HG02763 (cell line): ENCODE measurements at regions not wholly inside any gene's neighbourhood (a gene's known extent, or its start where the extent isn't known, plus 50 kb on each side); places are given as distances from the start of the nearest gene placed in this dataset.

Experiments used
- ATAC-seq: cut with Tn5 transposase; IDR thresholded peaks from one replicate; pipeline ENCODE4 v1.9.1; 2021; ENCODE audit warnings: mild to moderate bottlenecking, moderate library complexity; ENCODE audit not compliant: unreplicated experiment

DNA sequence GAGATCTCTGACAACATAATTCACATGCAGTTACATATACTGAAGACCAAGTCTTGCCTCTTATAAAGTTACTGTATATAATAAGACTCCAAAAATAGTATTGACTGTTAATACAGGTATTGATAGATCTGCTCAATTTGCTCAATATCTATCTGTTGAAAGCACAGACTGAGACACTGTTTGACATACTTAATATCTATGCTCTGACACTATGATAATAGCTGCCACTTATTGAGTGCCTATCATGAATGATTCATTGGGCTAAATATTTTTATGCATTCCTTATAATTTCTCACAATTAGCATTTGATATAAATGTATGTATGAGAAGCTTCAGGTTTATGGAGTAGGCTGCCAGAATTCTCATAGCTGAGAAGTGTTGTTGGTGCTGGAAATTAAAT lies 1600.9 kb upstream of the IGFBP7 start:
- ATAC-seq: no peak

DNA sequence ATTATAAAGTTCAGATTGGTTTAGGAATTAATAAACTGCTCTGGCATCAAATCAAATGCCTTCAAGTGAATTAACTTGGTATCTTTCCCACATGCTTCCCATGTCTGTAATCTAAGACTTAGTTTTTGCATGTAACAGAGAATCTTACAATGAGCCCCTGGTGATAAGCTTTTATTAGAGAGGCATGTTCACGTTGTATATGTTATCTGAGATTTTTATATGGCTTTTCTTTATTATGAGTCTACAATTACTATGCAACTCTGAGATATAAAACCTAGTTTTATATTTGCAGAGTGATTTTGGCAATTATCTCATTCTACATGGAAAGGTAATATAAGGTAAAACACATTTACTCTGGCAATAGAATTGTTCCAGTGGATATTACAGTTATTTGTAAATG lies 1578.4 kb upstream of the IGFBP7 start:
- ATAC-seq: no peak

- ATAC-seq: no peak
These were observed 1569.7 kb upstream of the IGFBP7 start for GRCh38 chr4:58679886-58680285.

- no peak for ATAC-seq
These were observed 1568.9 kb upstream of the IGFBP7 start for GRCh38 chr4:58679051-58679450.

GRCh38 chr4:58669783-58670182 lies 1559.6 kb upstream of the IGFBP7 start:
- ATAC-seq: no peak

DNA sequence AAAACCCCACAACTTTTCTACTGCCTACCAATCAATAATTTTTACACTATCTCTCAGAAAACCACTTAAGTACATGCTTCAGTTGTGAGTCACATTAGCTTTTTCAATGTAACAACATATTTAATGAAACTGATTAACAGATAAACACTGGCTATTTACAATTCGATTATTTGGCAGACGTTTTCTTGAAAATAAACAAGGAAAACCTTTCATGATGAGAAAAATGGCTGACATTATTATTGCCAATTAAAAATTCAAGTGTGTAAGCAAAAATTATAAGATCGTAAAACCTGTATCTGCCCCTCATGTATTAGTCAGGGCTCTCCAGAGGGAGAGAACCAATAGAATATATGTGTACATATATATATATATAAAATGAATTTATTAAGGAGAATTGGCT lies 1555.5 kb upstream of the IGFBP7 start:
- ATAC-seq: no peak

- ATAC-seq: no peak
These were observed 1548.5 kb upstream of the IGFBP7 start for GRCh38 chr4:58658701-58659100.

GRCh38 chr4:58653251-58653650 lies 1543.1 kb upstream of the IGFBP7 start:
- no peak for ATAC-seq

- ATAC-seq: no peak
These were observed 1539.0 kb upstream of the IGFBP7 start for GRCh38 chr4:58649226-58649625.

GRCh38 chr4:58646126-58646525 lies 1535.9 kb upstream of the IGFBP7 start:
- no peak for ATAC-seq

DNA sequence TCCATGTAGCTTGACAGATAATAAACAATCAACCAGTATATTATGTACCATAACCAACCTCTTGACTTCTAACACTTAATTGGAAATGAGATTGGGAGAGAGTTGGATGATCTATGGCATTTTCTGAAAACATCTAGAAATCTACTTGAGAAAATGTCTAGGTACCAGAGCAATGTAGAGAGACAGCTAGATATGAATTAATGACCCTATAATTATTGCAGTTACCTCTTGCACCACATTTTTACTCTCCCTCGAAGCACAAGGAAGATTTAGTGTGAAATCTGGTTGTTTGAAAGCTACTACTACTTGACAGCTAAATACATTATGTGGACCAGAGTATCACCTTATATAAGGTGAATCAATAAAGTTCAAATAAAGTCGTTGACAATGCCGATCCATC lies 1534.4 kb upstream of the IGFBP7 start:
- no peak for ATAC-seq

DNA sequence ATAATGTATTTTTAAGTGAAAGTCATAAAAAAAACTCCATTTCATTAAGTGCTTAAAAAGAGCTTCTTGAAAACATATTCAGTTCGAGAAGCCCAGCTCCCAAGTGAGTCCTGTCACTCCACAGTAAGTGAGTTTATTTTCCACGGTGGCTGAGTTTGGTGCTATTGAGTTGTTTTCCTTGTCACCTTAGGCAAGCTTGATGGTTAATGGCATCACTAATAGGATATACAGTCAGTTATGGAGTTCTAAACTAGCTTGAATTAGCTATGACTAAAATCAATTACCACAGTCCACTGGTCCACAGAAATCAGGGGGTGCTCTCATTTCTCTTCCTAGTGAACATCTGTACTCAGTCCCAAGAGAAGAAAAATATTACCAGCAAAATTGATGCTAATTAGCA lies 1526.2 kb upstream of the IGFBP7 start:
- no peak for ATAC-seq

GRCh38 chr4:58617226-58617625 lies 1507.0 kb upstream of the IGFBP7 start:
- no peak for ATAC-seq

DNA sequence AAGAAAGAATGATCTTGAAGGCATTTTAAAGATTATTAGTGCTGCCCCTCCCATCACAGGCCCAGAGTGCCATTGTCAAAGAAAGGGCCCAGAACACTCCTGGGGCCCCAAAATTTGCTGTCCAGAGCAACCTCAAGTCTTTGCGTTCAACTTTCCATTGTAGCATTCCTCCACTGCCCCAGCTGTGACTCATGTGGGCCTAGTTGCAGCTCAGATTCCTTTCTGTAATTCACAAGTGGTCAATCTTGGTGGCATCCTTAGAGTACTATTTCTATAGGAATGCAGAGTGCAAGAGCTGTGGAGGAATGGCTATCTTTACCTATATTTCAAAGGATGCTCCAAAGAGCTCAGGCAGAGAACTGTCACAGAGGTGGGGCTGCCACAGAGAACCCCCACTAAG lies 1500.8 kb upstream of the IGFBP7 start:
- no peak for ATAC-seq

GRCh38 chr4:58606303-58606702 lies 1496.1 kb upstream of the IGFBP7 start:
- no peak for ATAC-seq

GRCh38 chr4:58603951-58604350 lies 1493.8 kb upstream of the IGFBP7 start:
- ATAC-seq: no peak

DNA sequence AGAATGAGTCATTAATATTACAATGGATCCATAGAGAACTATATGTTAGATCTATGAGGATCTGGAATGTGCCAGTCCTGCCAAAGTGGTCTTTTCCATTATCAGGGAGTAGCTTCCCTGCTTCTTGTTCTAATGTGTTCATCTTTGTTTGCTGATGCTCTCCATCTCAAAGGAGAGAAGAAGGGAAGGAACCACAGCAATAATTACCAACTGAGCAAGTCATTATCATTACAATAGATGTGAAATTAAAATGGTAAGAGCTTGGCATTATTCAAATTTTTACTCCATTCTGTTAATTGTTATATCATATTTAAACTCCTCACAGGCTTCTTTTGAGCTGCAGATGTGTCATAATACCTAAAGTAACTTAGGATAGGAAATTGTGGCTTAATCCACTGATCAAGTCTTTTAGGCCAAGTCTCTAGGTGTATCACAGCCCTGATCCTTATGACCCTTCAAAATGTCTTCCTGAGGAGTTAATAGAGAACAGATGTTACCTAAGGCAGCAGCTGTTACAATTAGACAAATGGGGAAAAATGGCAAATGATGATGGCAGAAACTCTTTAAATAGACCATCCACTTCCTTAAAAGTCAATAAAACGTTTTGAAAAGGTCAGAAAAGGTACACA lies 1492.7 kb upstream of the IGFBP7 start:
- ATAC-seq: no peak

DNA sequence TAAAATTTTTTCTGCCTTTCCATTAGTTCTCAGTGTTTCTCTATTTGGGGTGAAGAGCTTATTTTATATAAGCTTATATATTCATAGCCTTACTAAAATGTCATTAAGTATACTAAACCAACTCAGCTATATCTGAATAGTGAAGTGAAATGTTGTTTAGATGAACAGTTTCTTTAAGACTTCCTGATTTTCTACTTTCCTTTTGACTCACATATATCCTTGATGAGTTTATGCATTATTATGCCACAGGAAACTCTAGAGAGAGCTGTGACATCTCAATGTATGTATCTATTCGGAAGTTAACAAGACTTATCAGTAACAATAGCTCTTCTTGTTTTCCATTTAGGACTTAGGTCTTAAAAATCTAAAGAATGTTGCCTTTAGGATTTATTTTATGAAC lies 1491.8 kb upstream of the IGFBP7 start:
- ATAC-seq: no peak

- ATAC-seq: no peak
These were observed 1490.1 kb upstream of the IGFBP7 start for GRCh38 chr4:58600290-58600689.

GRCh38 chr4:58590722-58591121 lies 1480.5 kb upstream of the IGFBP7 start:
- no peak for ATAC-seq

GRCh38 chr4:58587856-58588255 lies 1477.7 kb upstream of the IGFBP7 start:
- no peak for ATAC-seq

- ATAC-seq: no peak
These were observed 1456.1 kb upstream of the IGFBP7 start for GRCh38 chr4:58566260-58566659.

DNA sequence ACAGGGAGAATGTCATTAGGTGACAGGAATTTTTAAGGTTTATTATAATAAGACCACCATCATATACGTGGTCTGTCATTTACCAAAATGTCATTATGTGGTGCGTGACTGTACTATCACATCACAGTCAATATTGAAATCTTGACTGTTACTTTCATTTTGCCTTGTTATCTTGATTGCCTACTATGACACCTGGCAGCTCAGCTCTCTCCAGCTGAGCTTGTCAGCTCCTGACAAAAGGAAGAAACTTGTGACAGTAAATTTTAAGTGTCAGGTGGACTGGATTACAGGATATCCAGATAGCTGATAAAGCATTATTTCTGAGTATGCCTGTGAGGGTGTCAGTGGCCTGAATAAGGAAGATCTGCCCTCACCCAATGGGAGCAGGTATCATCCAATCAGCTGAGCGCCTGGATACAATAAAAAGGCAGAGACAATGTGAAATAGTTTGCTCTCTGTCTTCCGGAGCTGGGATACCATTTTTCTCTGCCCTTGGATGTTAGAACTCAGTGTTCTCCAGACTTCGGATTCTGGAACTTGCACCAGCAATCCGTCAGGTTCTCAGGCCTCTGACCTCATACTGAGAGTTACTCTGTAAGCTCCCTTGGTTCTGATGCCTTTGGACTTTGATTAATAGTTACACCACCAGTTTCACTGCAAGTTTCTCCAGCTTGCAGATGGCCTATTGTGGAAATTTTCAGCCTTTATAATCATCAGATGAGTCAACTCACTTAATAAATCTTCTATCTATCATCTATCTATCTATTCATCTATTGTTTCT lies 1454.7 kb upstream of the IGFBP7 start:
- ATAC-seq: no peak
